GM19043 (cell line): ENCODE measurements at regions not wholly inside any gene's neighbourhood (a gene's known extent, or its start where the extent isn't known, plus 50 kb on each side); places are given as distances from the start of the nearest gene placed in this dataset.
A peak's percentile ranks its signal among the peaks of the same experiment; 100 is the strongest.

ENCODE experiments used
- ATAC-seq: cut with Tn5 transposase; IDR thresholded peaks from one replicate; pipeline ENCODE4 v1.9.1; 2021; ENCODE audit warnings: low read depth; ENCODE audit not compliant: unreplicated experiment

DNA sequence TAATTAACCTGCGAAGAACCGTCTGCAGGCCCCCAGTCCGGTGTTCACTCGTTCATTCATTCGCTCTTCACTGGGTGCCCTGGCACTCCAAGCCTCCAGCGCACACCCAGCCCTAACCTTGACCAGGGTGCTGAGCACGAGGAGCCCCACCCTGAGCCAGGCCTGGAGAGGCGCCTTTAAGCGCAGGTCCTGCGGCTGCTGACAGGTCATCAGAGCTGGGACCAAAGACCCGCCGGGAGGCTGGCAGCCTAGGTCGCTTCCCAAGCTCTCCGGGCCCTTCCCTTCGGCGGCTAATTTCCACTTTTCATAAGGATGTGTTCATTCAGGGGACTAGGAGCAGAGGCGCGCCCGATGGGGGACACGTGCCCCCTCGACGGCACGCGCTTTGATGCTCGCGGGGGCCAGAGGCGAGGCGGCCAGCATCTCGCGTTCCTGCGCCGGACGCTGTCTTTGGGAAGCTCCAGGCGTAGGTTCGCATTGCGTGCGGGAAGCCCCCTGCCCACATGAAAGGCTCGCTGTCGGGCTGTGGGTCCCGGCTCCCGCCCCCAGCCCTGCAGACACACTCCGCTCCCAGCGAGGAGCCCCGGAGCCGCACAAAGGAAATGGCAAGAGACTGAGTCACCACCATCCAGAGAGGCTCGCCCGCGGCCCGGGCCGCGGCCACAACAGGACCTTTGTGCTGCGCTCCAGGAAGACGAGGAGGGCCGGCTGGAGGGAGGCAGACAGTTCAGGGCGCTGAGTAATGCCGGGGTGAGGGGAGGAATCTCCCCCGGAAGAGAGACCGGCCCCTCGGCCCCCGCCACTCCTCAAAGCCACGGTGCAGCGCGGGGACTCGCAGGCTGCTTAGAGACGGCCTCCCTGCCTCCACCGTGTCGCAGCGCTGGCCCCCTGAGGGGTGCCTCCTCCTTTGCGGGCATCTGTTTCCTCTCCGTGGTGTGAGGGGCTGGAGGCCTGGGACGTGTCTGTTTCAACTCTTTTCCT is 266.4 kb upstream of the HES1 start:
- no peak for ATAC-seq

DNA sequence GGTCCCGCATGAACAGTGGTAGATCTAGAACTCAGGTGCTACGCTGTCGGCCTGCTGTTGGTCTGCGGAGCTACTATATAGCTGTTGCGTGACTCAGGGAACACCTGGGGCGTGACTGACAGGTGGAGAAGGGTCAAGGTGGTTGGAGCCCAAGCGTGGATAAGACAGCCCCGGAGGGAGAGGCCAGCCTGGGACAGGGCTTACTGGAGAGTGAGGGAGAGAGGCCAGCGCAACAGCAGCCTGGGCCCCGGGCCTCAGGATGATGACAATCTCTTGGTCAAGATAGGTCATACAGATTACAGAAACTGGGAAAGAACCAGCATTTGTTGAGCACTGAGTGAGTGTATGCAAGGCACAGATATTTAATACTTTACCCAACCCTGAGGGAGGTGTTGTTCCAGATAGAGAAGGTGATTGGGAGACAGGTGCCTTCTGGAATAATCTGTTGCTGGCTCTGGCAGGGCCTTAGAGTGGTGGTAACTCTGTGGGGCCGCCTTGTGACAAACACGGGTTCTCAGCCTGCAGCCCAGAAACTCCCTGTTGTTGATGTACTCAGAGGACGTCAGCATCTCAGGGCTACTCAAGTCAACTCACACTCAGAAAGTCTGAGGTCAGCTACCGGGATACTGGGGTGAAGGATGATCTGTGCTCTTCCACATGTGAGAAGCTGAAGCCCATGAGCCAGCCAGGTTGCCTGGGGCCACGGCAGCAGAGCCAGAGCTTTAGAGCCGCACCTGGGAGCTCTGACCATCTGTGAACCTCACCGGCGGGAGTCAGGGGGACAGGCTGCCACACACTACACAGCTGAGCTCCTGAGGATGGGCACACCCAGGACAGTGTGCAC is 265.4 kb upstream of the HES1 start:
- ATAC-seq: no peak

- no peak for ATAC-seq
Observed at GRCh38 chr3:193871220-193871485, 264.8 kb upstream of the HES1 start.

DNA sequence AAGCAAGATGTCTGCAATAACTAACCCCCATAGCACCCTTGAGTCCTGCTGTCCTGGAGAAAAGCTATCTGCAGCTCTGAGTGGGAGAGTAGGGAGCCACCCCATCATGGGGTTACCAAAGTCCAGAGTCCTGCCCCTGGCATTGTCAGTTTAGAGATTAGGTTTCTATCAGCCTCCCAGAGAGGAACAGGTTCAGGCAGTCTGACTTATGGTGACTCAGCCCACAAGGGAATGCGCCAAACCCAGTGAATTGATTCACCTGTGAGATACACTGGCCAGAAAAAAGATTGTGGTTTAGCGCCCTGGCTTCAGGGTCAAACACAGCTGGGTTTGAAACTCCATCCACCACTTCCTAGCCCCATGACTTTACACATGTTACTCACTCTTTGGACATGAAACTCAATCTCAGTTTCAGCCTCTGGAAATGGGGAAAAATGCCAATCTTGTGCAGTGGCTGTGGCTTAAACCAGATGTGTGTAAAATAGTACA is 263.6 kb upstream of the HES1 start:
- ATAC-seq: peak; percentile 65

DNA sequence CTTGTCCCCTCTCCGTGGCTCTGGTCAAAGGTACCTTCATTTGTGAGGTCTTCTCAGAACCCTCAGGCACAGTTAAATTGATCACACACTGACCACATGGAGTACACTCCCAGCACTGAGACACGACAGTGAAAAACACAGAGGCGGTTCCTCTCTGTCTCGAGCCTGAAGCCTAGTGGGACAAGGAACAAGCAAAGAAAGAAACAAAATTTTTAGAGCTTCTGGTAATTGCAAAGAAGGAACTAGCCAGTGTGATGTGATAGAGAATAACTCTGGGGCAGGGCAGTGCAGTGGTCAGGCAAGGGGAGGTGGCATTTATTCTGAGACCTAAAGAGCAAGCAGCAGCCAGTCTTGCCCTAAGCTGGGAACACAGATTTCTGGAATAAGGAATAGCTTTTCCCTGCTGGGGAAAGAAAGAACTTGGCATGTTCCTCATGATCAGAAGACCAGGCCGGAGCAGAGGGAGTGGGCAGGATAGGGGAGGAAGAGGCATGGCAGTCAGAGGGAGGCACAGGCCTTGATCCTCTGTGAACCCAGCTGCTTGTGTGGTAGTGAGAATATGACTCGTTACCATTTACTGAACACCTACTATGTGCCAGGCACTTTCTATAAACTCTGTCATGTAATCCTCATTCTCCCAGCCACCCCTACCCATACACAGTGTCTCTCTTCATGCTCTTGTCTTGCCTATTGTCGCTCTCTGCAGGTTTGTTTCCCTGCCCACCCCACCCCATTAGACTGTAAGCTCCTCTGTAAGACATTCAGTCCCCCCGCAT is 262.3 kb upstream of the HES1 start:
- ATAC-seq: no peak

GRCh38 chr3:193874512-193874911 is 261.4 kb upstream of the HES1 start:
- no peak for ATAC-seq

DNA sequence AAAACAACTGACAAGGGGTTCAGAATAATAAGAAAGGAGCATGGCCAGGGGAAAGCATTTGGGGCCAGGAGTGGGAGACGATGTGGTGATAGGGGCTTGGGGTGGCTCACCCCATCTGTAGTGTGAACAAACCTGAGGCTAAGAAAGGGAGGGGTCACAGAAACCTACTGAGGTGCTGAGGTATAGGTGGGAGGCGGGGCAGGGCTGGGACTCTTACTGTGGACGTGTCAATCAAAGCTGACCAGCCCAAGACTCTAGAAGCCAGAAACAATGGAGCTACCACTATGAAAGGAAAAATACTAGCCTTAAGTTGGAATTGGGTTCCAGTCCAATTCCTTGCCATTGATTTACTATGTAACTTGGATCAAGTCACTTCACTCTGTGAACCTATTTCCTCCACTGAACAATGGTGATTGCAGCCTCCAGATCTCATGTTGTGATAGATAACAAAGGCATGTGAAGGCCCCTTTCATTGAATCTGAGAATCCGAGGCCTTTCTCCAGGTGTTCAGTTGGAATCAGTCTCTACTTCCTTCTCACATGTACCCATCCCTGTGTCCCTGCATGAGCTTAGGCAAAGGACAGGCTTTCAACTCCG is 260.9 kb upstream of the HES1 start:
- no peak for ATAC-seq

- no peak for ATAC-seq
Observed at GRCh38 chr3:193875601-193876321, 260.2 kb upstream of the HES1 start.

- ATAC-seq: no peak
Observed at GRCh38 chr3:193879099-193879863, 256.7 kb upstream of the HES1 start.

GRCh38 chr3:193879864-193880242 is 256.1 kb upstream of the HES1 start:
- ATAC-seq: no peak

DNA sequence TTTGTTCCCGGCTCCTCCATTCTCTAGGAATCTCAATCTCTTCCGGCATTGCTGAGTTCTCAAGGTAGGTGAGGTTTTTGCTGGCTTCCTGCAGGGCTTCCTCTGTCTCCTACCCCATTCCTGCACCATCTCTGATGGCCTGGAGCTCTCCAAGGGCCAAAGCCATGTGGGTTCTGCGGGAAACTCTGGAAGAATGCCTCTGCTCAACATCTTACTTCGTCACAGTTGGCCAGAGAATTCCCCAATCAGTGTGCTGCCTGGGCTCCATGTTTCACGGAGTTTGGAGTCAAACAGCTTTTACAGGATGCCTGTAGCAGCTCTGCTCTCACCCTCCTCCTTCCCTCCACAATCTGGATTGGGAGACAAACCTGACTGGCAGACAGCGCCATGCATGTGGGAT is 253.9 kb upstream of the HES1 start:
- ATAC-seq: no peak

DNA sequence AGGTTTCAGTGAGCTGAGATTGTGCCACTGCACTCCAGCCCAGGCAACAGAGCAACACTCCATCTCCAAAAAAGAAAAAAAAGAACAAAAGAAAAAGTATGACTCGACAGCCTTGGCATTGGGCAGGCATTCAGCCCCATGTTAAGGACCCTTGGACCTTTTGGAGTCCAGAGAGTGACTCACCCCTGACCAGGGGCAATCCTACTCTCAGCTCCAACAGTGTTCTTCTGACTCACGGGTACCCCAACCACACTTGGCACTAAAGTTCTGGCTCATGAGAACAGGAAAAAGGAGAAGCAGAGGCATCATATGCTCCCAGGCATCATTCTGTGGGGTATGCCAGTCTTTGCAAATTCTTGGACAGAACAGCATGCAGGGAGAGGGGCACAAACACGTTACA is 252.4 kb upstream of the HES1 start:
- no peak for ATAC-seq

DNA sequence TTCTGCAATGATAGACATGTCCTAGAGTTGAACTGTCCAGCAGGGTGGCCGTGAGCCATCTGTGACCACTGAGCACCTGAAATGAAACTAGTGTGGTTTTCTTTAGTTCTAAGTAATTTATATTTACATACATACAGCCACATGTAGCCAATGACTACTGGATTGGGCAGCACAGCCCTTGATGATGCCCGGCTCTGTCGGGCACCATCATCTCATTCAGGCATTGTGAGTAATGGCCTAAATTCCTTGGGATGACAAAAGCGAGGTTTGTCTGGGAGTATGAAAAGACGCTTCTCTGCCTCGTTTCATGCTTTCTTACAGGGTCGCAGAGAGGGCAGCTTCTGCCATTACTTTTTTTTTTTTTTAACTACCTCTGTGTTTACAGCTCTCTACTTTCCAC is 251.9 kb upstream of the HES1 start:
- no peak for ATAC-seq

GRCh38 chr3:193884652-193885051 is 251.3 kb upstream of the HES1 start:
- no peak for ATAC-seq

DNA sequence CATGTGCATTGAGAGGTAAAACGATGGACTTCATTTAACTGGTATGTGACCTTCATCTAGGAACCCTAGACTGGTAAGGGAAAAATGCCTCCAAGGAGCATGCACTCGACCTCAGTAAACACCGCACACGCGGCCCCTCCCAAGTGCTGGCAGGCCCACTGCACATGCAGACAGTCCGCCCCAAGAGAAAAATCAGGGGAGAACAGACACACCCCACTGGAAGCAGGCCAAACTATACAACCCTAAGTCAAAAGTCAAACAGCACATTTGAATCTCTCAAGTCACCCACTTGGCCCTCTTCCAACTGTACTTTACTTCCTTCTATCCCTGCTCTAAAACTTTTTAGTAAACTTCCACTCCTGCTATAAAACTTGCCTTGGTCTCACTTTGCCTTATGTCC is 250.1 kb upstream of the HES1 start:
- ATAC-seq: no peak

DNA sequence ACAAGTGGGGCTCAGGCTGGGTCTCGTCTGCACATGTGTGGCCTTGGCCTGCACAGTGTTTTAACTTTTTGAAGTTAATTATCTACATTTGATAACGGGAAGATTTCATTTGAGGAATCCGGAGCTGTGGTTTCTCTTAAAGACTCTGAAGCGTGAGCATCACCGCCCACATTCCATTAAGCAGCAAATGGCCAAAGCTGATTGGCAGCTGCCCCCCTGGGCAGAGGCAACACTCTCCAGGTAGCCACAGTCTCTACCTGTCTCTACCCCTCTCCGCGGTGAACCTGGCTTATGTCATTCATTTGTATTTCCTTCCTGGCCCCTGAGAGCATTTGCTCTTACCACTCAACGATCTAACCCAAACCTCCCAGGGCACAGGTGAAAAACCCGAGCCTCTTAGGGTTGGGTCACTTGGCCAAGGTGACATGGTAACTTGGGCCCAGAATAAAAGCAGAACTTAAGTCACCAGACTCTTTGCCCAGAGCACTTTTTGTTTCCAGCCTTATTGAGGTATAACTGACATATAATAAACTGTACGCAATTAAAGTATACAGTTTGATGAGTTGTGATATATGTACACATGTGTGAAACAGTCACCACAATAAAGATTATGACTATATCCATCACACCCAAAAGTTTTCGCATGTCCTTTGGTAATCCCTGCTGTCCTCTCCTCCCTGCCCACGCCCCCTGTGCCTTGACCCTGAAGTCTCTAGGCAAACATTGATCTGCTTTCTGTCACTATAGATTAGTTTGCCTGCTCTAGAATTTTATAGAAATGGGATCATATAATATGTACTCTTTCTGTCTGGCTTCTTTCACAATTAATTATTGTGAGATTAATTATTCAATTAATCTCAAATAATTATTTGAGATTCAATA is 245.7 kb upstream of the HES1 start:
- no peak for ATAC-seq

- no peak for ATAC-seq
Observed at GRCh38 chr3:193894121-193894863, 241.7 kb upstream of the HES1 start.

- no peak for ATAC-seq
Observed at GRCh38 chr3:193895409-193895808, 240.5 kb upstream of the HES1 start.
